ENCODE measurements at regions not wholly inside any gene's neighbourhood (a gene's known extent, or its start where the extent isn't known, plus 50 kb on each side); places are given as distances from the start of the nearest gene placed in this dataset.

DNA sequence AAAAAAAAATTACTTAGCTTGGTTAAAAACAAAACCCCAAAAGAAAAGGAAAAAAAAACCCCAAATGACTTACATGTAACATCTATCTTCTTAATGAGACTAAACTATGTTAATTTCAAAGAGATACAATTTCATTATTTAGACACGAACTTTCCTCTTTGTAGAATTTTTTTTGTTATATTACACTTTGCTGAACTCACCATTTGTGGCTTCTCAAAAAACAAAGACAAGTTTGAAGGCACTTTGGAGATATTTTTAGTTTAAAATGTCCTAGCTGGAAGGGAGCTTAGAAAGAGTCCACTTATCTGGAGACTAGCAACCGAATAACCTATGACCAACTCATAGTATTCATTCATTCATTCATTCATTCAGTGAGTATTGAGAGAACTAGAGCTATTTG is 301.7 kb upstream of the ROPN1 start:
- no peaks in the 10 kb centered on the region for H3K9me2 ChIP-seq (replicated peaks; ENCODE audit: control insufficient read depth, low read length)
- H3K36me3 ChIP-seq (ENCODE audit: control insufficient read depth, low read length) = no peaks in the 10 kb centered on the region
- no peaks in the 10 kb centered on the region for H3K4me1 ChIP-seq (ENCODE audit: control insufficient read depth, low read length)
- TF ChIP-seq, protein P1, sequence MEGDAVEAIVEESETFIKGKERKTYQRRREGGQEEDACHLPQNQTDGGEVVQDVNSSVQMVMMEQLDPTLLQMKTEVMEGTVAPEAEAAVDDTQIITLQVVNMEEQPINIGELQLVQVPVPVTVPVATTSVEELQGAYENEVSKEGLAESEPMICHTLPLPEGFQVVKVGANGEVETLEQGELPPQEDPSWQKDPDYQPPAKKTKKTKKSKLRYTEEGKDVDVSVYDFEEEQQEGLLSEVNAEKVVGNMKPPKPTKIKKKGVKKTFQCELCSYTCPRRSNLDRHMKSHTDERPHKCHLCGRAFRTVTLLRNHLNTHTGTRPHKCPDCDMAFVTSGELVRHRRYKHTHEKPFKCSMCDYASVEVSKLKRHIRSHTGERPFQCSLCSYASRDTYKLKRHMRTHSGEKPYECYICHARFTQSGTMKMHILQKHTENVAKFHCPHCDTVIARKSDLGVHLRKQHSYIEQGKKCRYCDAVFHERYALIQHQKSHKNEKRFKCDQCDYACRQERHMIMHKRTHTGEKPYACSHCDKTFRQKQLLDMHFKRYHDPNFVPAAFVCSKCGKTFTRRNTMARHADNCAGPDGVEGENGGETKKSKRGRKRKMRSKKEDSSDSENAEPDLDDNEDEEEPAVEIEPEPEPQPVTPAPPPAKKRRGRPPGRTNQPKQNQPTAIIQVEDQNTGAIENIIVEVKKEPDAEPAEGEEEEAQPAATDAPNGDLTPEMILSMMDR (IDR thresholded peaks at IDR 0.05; ENCODE audit: low read depth, low read length, poor library complexity, severe bottlenecking) = no peak
- TF ChIP-seq EZH2phosphoT487 (IDR thresholded peaks at IDR 0.05; ENCODE audit: borderline replicate concordance, low read length) = no peak
- no peaks in the 10 kb centered on the region for H3K79me2 ChIP-seq (ENCODE audit: control insufficient read depth, low read length)
- H3K4me2 ChIP-seq (ENCODE audit: low read length) = no peak overlapping the region
- no peaks in the 10 kb centered on the region for H3K9me3 ChIP-seq (ENCODE audit: control insufficient read depth, insufficient read depth, low read length)
- no peak overlapping the region for H3K27ac ChIP-seq (ENCODE audit: low read depth, low read length)
- H3K27me3 ChIP-seq (ENCODE audit: control insufficient read depth, low read length) = peaks cover 4% of the 10 kb centered on the region
- no peaks in the 10 kb centered on the region for H4K20me1 ChIP-seq (ENCODE audit: control insufficient read depth, insufficient read depth, low read depth, low read length)
- H3K4me3 ChIP-seq (ENCODE audit: low read length) = no peak overlapping the region
- no peaks in the 10 kb centered on the region for H3F3A ChIP-seq (ENCODE audit: control insufficient read depth, insufficient read depth)

DNA sequence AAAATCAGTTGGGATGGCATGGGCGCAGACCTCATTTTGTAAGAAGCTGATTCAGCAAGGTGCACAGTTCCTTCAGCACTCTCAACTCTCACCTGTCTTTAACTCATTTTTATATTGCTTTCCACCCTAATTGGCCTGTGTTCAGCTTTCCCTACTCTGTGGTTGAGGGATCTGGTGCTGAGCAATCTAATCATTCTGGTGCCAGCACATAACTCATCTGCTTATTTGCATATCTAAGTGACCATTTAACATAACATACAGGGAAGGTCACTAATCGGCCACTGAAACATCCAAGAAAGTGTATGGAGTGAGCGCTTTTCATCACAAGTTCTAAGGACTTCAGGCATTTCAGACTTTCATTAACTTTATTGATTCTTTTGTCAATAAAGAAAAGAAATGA is 303.4 kb upstream of the ROPN1 start:
- TF ChIP-seq EZH2phosphoT487 (IDR thresholded peaks at IDR 0.05; ENCODE audit: borderline replicate concordance, low read length) = no peak
- TF ChIP-seq, protein P1 (IDR thresholded peaks at IDR 0.05; ENCODE audit: low read depth, low read length, poor library complexity, severe bottlenecking) = no peak
- Histone ChIP-seq H3K9me3 (ENCODE audit: control insufficient read depth, insufficient read depth, low read length) (no peaks in the 10 kb centered on the region), H3K4me3 (ENCODE audit: low read length) (no peak overlapping the region), H3K4me1 (ENCODE audit: control insufficient read depth, low read length) (no peaks in the 10 kb centered on the region), H3K27ac (ENCODE audit: low read depth, low read length) (no peak overlapping the region), H4K20me1 (ENCODE audit: control insufficient read depth, insufficient read depth, low read depth, low read length) (no peaks in the 10 kb centered on the region), H3K27me3 (ENCODE audit: control insufficient read depth, low read length) (peaks cover 12% of the 10 kb centered on the region), H3K79me2 (ENCODE audit: control insufficient read depth, low read length) (no peaks in the 10 kb centered on the region), H3K36me3 (ENCODE audit: control insufficient read depth, low read length) (no peaks in the 10 kb centered on the region), H3K4me2 (ENCODE audit: low read length) (no peak overlapping the region), H3K9me2 (replicated peaks; ENCODE audit: control insufficient read depth, low read length) (no peaks in the 10 kb centered on the region), H3F3A (ENCODE audit: control insufficient read depth, insufficient read depth) (no peaks in the 10 kb centered on the region)

DNA sequence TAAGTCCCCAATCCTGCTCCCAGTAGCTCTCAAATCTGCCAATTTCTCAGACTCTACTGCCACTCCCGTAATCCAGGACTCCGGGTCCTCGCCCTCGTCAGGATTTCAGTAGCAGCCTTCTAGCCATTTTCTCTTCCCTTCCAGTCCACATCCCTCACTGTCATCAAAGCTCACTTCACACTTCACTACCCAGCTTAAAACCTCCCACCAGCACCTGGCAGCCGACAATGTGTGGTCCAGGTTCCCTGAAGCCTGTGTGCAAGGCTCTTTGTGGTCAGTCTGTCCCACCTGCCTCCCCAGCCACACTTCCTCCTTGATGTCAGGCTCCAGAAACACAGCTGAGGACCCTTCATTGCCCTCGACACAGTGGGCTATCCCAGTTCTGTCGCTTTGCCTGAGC is 304.5 kb upstream of the ROPN1 start:
- H3K27me3 ChIP-seq (ENCODE audit: control insufficient read depth, low read length) = peaks cover 13% of the 10 kb centered on the region
- no peaks in the 10 kb centered on the region for H3K79me2 ChIP-seq (ENCODE audit: control insufficient read depth, low read length)
- no peaks in the 10 kb centered on the region for H3F3A ChIP-seq (ENCODE audit: control insufficient read depth, insufficient read depth)
- no peak overlapping the region for H3K4me2 ChIP-seq (ENCODE audit: low read length)
- H3K36me3 ChIP-seq (ENCODE audit: control insufficient read depth, low read length) = no peaks in the 10 kb centered on the region
- no peaks in the 10 kb centered on the region for H3K9me3 ChIP-seq (ENCODE audit: control insufficient read depth, insufficient read depth, low read length)
- TF ChIP-seq EZH2phosphoT487 (IDR thresholded peaks at IDR 0.05; ENCODE audit: borderline replicate concordance, low read length) = no peak
- TF ChIP-seq, protein P1 (IDR thresholded peaks at IDR 0.05; ENCODE audit: low read depth, low read length, poor library complexity, severe bottlenecking) = no peak
- H3K4me1 ChIP-seq (ENCODE audit: control insufficient read depth, low read length) = no peaks in the 10 kb centered on the region
- H4K20me1 ChIP-seq (ENCODE audit: control insufficient read depth, insufficient read depth, low read depth, low read length) = no peaks in the 10 kb centered on the region
- H3K27ac ChIP-seq (ENCODE audit: low read depth, low read length) = no peak overlapping the region
- no peak overlapping the region for H3K4me3 ChIP-seq (ENCODE audit: low read length)
- H3K9me2 ChIP-seq (replicated peaks; ENCODE audit: control insufficient read depth, low read length) = no peaks in the 10 kb centered on the region

Measured in DOHH2 (cell line).